H9 (cell line): ENCODE measurements at regions not wholly inside any gene's neighbourhood (a gene's known extent, or its start where the extent isn't known, plus 50 kb on each side); places are given as distances from the start of the nearest gene placed in this dataset.

Source experiments
- DNase-seq: peaks from one replicate; pipeline ENCODE4 v3.0.0-alpha.2; 2017
- H2AFZ ChIP-seq: one replicate; pipeline ENCODE4 v1.6.1; 2013; ENCODE audit warnings: mild to moderate bottlenecking, low read length, control low read depth, moderate library complexity
- H2AK5ac ChIP-seq: 2 replicates; pipeline ENCODE4 v1.6.1; 2013; ENCODE audit warnings: low read length, control low read depth, mixed read lengths; ENCODE audit not compliant: insufficient read length
- H2BK120ac ChIP-seq: one replicate; pipeline ENCODE4 v1.6.1; 2013; ENCODE audit warnings: low read depth, mild to moderate bottlenecking, low read length, control low read depth, inconsistent platforms; ENCODE audit not compliant: poor library complexity, severe bottlenecking
- H2BK12ac ChIP-seq: 2 replicates; pipeline ENCODE4 v1.6.1; 2013; ENCODE audit warnings: low read length, control low read depth, mixed read lengths, low read depth; ENCODE audit not compliant: insufficient read length
- H2BK15ac ChIP-seq: 2 replicates; pipeline ENCODE4 v1.6.1; 2013; ENCODE audit warnings: low read depth, low read length, control low read depth
- H2BK20ac ChIP-seq: one replicate; pipeline ENCODE4 v1.6.1; 2013; ENCODE audit warnings: low read depth, mild to moderate bottlenecking, low read length, control low read depth, inconsistent platforms; ENCODE audit not compliant: poor library complexity, severe bottlenecking
- H2BK5ac ChIP-seq: 2 replicates; pipeline ENCODE4 v1.6.1; 2013; ENCODE audit warnings: low read length, control low read depth, mixed read lengths; ENCODE audit not compliant: insufficient read length
- H3K14ac ChIP-seq: 2 replicates; pipeline ENCODE4 v1.6.1; 2013; ENCODE audit warnings: low read length, control low read depth; ENCODE audit not compliant: insufficient read depth
- H3K18ac ChIP-seq: 2 replicates; pipeline ENCODE4 v1.6.1; 2013; ENCODE audit warnings: low read depth, mild to moderate bottlenecking, mixed read lengths, low read length, control low read depth; ENCODE audit not compliant: insufficient read length
- H3K23ac ChIP-seq: 2 replicates; pipeline ENCODE4 v1.6.1; 2013; ENCODE audit warnings: low read length, control low read depth, mixed read lengths, low read depth; ENCODE audit not compliant: insufficient read length
- H3K23me2 ChIP-seq: 2 replicates; pipeline ENCODE4 v1.6.1; 2013; ENCODE audit warnings: low read depth, mild to moderate bottlenecking, mixed read lengths, low read length, control low read depth; ENCODE audit not compliant: insufficient read length, poor library complexity, severe bottlenecking
- H3K27ac ChIP-seq: 2 replicates; pipeline ENCODE4 v1.5.1; 2013; ENCODE audit warnings: low read length, control low read depth, mixed read lengths, low read depth; ENCODE audit not compliant: insufficient read length
- H3K27me3 ChIP-seq: 2 replicates; pipeline ENCODE4 v1.6.1; 2013; ENCODE audit warnings: low read length, control low read depth, inconsistent platforms; ENCODE audit not compliant: insufficient read depth
- H3K4ac ChIP-seq: 2 replicates; pipeline ENCODE4 v1.6.1; 2013; ENCODE audit warnings: low read depth, mild to moderate bottlenecking, control low read depth, inconsistent platforms, low read length, moderate library complexity
- H3K4me1 ChIP-seq: 2 replicates; pipeline ENCODE4 v1.6.1; 2013; ENCODE audit warnings: low read length, control low read depth, inconsistent platforms; ENCODE audit not compliant: insufficient read depth
- H3K4me2 ChIP-seq: 2 replicates; pipeline ENCODE4 v1.6.1; 2013; ENCODE audit warnings: low read length, control low read depth, mixed read lengths; ENCODE audit not compliant: insufficient read length, insufficient read depth
- H3K56ac ChIP-seq: 2 replicates; pipeline ENCODE4 v1.6.1; 2013; ENCODE audit warnings: low read depth, mild to moderate bottlenecking, mixed read lengths, low read length, control low read depth; ENCODE audit not compliant: insufficient read length
- H3K79me1 ChIP-seq: 2 replicates; pipeline ENCODE4 v1.6.1; 2013; ENCODE audit warnings: low read depth, mild to moderate bottlenecking, moderate library complexity, low read length, control low read depth, inconsistent platforms; ENCODE audit not compliant: insufficient read depth, poor library complexity, severe bottlenecking
- H3K79me2 ChIP-seq: 2 replicates; pipeline ENCODE4 v1.6.1; 2013; ENCODE audit warnings: low read length, control low read depth, inconsistent platforms; ENCODE audit not compliant: insufficient read depth
- H3K9ac ChIP-seq: 2 replicates; pipeline ENCODE4 v1.6.1; 2013; ENCODE audit warnings: low read length, control low read depth, mixed read lengths; ENCODE audit not compliant: insufficient read length; ENCODE audit errors: extremely low read depth
- H3K9me3 ChIP-seq: one replicate; pipeline ENCODE4 v1.6.1; 2013; ENCODE audit warnings: low read depth, low read length, inconsistent platforms; ENCODE audit not compliant: control insufficient read depth
- H3T11ph ChIP-seq: one replicate; pipeline ENCODE4 v1.6.1; 2013; ENCODE audit warnings: mild to moderate bottlenecking, low read length, control low read depth, inconsistent platforms
- H4K20me1 ChIP-seq: one replicate; pipeline ENCODE4 v1.6.1; 2013; ENCODE audit not compliant: control insufficient read depth, insufficient read length, insufficient read depth
- H4K5ac ChIP-seq: 2 replicates; pipeline ENCODE4 v1.6.1; 2013; ENCODE audit warnings: low read depth, mild to moderate bottlenecking, mixed read lengths, low read length, control low read depth; ENCODE audit not compliant: insufficient read length
- H4K8ac ChIP-seq: replicated peaks from 2 replicates; pipeline ENCODE4 v1.6.1; 2013; ENCODE audit warnings: low read length, control low read depth, mixed read lengths, low read depth; ENCODE audit not compliant: insufficient read length
- H4K91ac ChIP-seq: 2 replicates; pipeline ENCODE4 v1.6.1; 2013; ENCODE audit warnings: low read depth, mild to moderate bottlenecking, moderate library complexity, mixed read lengths, low read length, control low read depth; ENCODE audit not compliant: insufficient read length
- H3K27ac Mint-ChIP-seq, 3 experiments: 2 replicates in 2 of 3; 3 replicates in 1 of 3; pipeline ENCODE4 v1.8.0; 2020 to 2021; ENCODE audit warnings: mixed read lengths in 3 of 3, mild to moderate bottlenecking in 1 of 3, moderate library complexity in 1 of 3
- H3K27me3 Mint-ChIP-seq: 2 replicates; pipeline ENCODE4 v1.8.0; 2021; ENCODE audit warnings: low read depth, mild to moderate bottlenecking, moderate library complexity, mixed read lengths
- H3K36me3 Mint-ChIP-seq, 3 experiments: 2 replicates in 2 of 3; 3 replicates in 1 of 3; pipeline ENCODE4 v1.8.0; 2020 to 2021; ENCODE audit warnings: low read depth in 3 of 3, mixed read lengths in 3 of 3; ENCODE audit not compliant: insufficient read depth in 1 of 3
- H3K4me1 Mint-ChIP-seq, 2 experiments: 2 replicates each; pipeline ENCODE4 v1.8.0; 2020; ENCODE audit warnings: mixed read lengths in 2 of 2
- H3K4me3 Mint-ChIP-seq, 2 experiments: 2 replicates in 1 of 2; 3 replicates in 1 of 2; pipeline ENCODE4 v1.8.0; 2020 to 2021; ENCODE audit warnings: mild to moderate bottlenecking in 2 of 2, mixed read lengths in 2 of 2, moderate library complexity in 1 of 2
- H3K9me3 Mint-ChIP-seq, 2 experiments: 2 replicates in 1 of 2; 3 replicates in 1 of 2; pipeline ENCODE4 v1.8.0; 2020; ENCODE audit warnings: mild to moderate bottlenecking in 2 of 2, mixed read lengths in 2 of 2, moderate library complexity in 1 of 2
- WGBS: extraction: QIAGEN DNeasy Blood & Tissue Kit; methylation state at CpG from one replicate; pipeline ENCODE4 v1.1.7; 2013; ENCODE audit warnings: missing lambda C conversion rate, low lambda C conversion rate, mixed read lengths; ENCODE audit not compliant: insufficient read length; ENCODE audit errors: extremely low coverage; 5-methylcytosine and 5-hydroxymethylcytosine counted together
- TF ChIP-seq, protein P1 (sequence below): fragments of 200-600 bp; sonication (generic); conservative IDR thresholded peaks from 3 replicates; pipeline ENCODE4 v1.8.0; 2021; ENCODE audit warnings: antibody characterized with exemption, mild to moderate bottlenecking

DNA sequence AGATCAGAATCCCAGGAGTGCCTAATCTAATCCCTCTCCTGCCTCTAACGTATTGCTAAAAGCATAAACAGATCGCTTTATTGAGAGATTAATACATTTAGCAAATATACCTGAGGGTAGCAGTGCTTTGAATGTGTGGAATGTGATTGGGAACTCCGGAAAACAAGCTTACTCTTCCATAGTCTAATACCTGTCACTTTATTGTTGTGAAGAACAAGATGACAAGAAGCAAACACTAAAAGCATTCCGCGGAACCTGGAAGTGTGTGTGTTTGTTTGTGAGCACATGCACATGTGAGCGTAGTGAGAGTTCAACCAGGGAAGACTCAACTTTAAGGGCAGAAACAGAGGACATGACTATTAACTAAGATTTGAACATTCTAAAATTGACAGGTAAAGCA, 265.0 kb upstream of the GJE1 start:
- Histone ChIP-seq H3K79me1 (no peaks in the 10 kb centered on the region), H4K91ac (no peak overlapping the region), H2AFZ (no peak overlapping the region), H3K56ac (no peak overlapping the region), H2BK12ac (no peak overlapping the region), H2BK120ac (no peak overlapping the region), H3K4ac (no peak overlapping the region), H3K9ac (no peak overlapping the region), H2AK5ac (no peak overlapping the region), H3T11ph (no peak overlapping the region), H3K4me2 (no peak overlapping the region), H2BK20ac (no peak overlapping the region), H3K9me3 (no peaks in the 10 kb centered on the region), H3K79me2 (no peaks in the 10 kb centered on the region), H3K27ac (no peak overlapping the region), H2BK5ac (no peak overlapping the region), H3K4me1 (no peaks in the 10 kb centered on the region), H3K18ac (no peak overlapping the region), H3K14ac (no peak overlapping the region), H3K23me2 (no peaks in the 10 kb centered on the region), H4K8ac (no peak overlapping the region), H3K27me3 (no peaks in the 10 kb centered on the region), H4K5ac (no peak overlapping the region), H4K20me1 (no peaks in the 10 kb centered on the region), H3K23ac (no peak overlapping the region), H2BK15ac (no peak overlapping the region)
- no peak overlapping the region for H3K4me3 Mint-ChIP-seq
- peaks cover 4 to 6% of the 10 kb centered on the region in 2 experiments; a peak in 2 of 4 replicates for H3K4me1 Mint-ChIP-seq
- H3K27ac Mint-ChIP-seq = no peak overlapping the region
- H3K36me3 Mint-ChIP-seq = peaks cover 0 to 6% (median 0%) of the 10 kb centered on the region in 3 experiments; a peak in 4 of 7 replicates
- TF ChIP-seq, protein P1, sequence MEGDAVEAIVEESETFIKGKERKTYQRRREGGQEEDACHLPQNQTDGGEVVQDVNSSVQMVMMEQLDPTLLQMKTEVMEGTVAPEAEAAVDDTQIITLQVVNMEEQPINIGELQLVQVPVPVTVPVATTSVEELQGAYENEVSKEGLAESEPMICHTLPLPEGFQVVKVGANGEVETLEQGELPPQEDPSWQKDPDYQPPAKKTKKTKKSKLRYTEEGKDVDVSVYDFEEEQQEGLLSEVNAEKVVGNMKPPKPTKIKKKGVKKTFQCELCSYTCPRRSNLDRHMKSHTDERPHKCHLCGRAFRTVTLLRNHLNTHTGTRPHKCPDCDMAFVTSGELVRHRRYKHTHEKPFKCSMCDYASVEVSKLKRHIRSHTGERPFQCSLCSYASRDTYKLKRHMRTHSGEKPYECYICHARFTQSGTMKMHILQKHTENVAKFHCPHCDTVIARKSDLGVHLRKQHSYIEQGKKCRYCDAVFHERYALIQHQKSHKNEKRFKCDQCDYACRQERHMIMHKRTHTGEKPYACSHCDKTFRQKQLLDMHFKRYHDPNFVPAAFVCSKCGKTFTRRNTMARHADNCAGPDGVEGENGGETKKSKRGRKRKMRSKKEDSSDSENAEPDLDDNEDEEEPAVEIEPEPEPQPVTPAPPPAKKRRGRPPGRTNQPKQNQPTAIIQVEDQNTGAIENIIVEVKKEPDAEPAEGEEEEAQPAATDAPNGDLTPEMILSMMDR = no peak
- DNase-seq = no peak
- no CpG with 5 or more reads among the region's 6 CpGs for WGBS
- peaks cover 0 to 6% of the 10 kb centered on the region in 2 experiments; a peak in 3 of 5 replicates for H3K9me3 Mint-ChIP-seq
- no peaks in the 10 kb centered on the region for H3K27me3 Mint-ChIP-seq
